Stimulated activated effector memory CD8-positive, alpha-beta T cell treated with anti-CD3 and anti-CD28 coated beads, Interleukin-12 subunit alpha, Interleukin-12 subunit beta, amount 100 ng/mL, for 72 hours (primary cell): ENCODE measurements at regions not wholly inside any gene's neighbourhood (a gene's known extent, or its start where the extent isn't known, plus 50 kb on each side); places are given as distances from the start of the nearest gene placed in this dataset.

Experiments used
- ATAC-seq: fragments of 150-1000 bp; cut with Tn5 transposase; 2 replicates; pipeline ENCODE4 v1.10.0; 2021
- DNase-seq, 2 donors: peaks; one replicate each; pipeline ENCODE4 v3.0.0; 2021 to 2022; ENCODE audit warnings: low spot score in 2 of 2
- H3K27ac Mint-ChIP-seq: one replicate; pipeline ENCODE4 v1.8.0; 2022; ENCODE audit warnings: mild to moderate bottlenecking, mixed read lengths
- H3K36me3 Mint-ChIP-seq: one replicate; pipeline ENCODE4 v1.8.0; 2022; ENCODE audit warnings: mild to moderate bottlenecking, mixed read lengths
- H3K4me1 Mint-ChIP-seq: one replicate; pipeline ENCODE4 v1.8.0; 2022; ENCODE audit warnings: mixed read lengths
- H3K4me3 Mint-ChIP-seq: one replicate; pipeline ENCODE4 v1.8.0; 2022; ENCODE audit warnings: mild to moderate bottlenecking, mixed read lengths
- H3K9me3 Mint-ChIP-seq: one replicate; pipeline ENCODE4 v1.8.0; 2022; ENCODE audit warnings: mixed read lengths

- no peak for ATAC-seq
- Mint-ChIP-seq H3K4me3 (no peak overlapping the region), H3K9me3 (no peaks in the 10 kb centered on the region), H3K27ac (no peak overlapping the region), H3K36me3 (no peaks in the 10 kb centered on the region), H3K4me1 (no peaks in the 10 kb centered on the region)
- DNase-seq: no peak
These were observed 137.1 kb downstream of the RPIA start for GRCh38 chr2:88828397-88829137.

- Mint-ChIP-seq H3K9me3 (no peaks in the 10 kb centered on the region), H3K4me1 (no peaks in the 10 kb centered on the region), H3K36me3 (no peaks in the 10 kb centered on the region), H3K27ac (no peak overlapping the region), H3K4me3 (no peak overlapping the region)
- ATAC-seq (no peak), DNase-seq (no peak)
These were observed 138.4 kb downstream of the RPIA start for GRCh38 chr2:88829607-88830463.

- ATAC-seq (no peak), DNase-seq (no peak)
- no peak overlapping the region for H3K27ac Mint-ChIP-seq
- H3K9me3 Mint-ChIP-seq: no peaks in the 10 kb centered on the region
- no peaks in the 10 kb centered on the region for H3K4me1 Mint-ChIP-seq
- H3K4me3 Mint-ChIP-seq: no peak overlapping the region
- H3K36me3 Mint-ChIP-seq: no peaks in the 10 kb centered on the region
These were observed 139.8 kb downstream of the RPIA start for GRCh38 chr2:88831071-88831791.

GRCh38 chr2:88831792-88832248, 140.3 kb downstream of the RPIA start:
- Mint-ChIP-seq H3K36me3 (no peaks in the 10 kb centered on the region), H3K9me3 (no peaks in the 10 kb centered on the region), H3K4me3 (no peak overlapping the region), H3K27ac (no peak overlapping the region), H3K4me1 (no peaks in the 10 kb centered on the region)
- peak; percentile 66 for ATAC-seq
- DNase-seq: peak; percentile 7 to 58

- no peak overlapping the region for H3K27ac Mint-ChIP-seq
- no peaks in the 10 kb centered on the region for H3K9me3 Mint-ChIP-seq
- H3K4me1 Mint-ChIP-seq: no peaks in the 10 kb centered on the region
- no peak overlapping the region for H3K4me3 Mint-ChIP-seq
- H3K36me3 Mint-ChIP-seq: no peaks in the 10 kb centered on the region
- ATAC-seq (peak; percentile 51), DNase-seq (no peak)
These were observed 141.0 kb downstream of the RPIA start for GRCh38 chr2:88832311-88832991.

GRCh38 chr2:88832992-88833389, 141.5 kb downstream of the RPIA start:
- ATAC-seq (no peak), DNase-seq (no peak)
- no peaks in the 10 kb centered on the region for H3K36me3 Mint-ChIP-seq
- H3K27ac Mint-ChIP-seq: no peak overlapping the region
- H3K4me1 Mint-ChIP-seq: no peaks in the 10 kb centered on the region
- H3K4me3 Mint-ChIP-seq: no peak overlapping the region
- no peaks in the 10 kb centered on the region for H3K9me3 Mint-ChIP-seq

- no peak for ATAC-seq
- no peak for DNase-seq
- H3K36me3 Mint-ChIP-seq: no peaks in the 10 kb centered on the region
- H3K27ac Mint-ChIP-seq: no peak overlapping the region
- H3K9me3 Mint-ChIP-seq: no peaks in the 10 kb centered on the region
- H3K4me1 Mint-ChIP-seq: no peaks in the 10 kb centered on the region
- H3K4me3 Mint-ChIP-seq: no peak overlapping the region
These were observed 142.9 kb downstream of the RPIA start for GRCh38 chr2:88834376-88834775.

GRCh38 chr2:88834866-88835265, 143.4 kb downstream of the RPIA start:
- Mint-ChIP-seq H3K27ac (no peak overlapping the region), H3K36me3 (no peaks in the 10 kb centered on the region), H3K4me3 (no peak overlapping the region), H3K9me3 (no peaks in the 10 kb centered on the region), H3K4me1 (no peaks in the 10 kb centered on the region)
- ATAC-seq (no peak), DNase-seq (no peak)

GRCh38 chr2:88835726-88836125, 144.3 kb downstream of the RPIA start:
- Mint-ChIP-seq H3K4me3 (no peak overlapping the region), H3K9me3 (no peaks in the 10 kb centered on the region), H3K27ac (no peak overlapping the region), H3K4me1 (no peaks in the 10 kb centered on the region), H3K36me3 (no peaks in the 10 kb centered on the region)
- DNase-seq (no peak), ATAC-seq (no peak)

GRCh38 chr2:88836351-88836750, 144.9 kb downstream of the RPIA start:
- H3K27ac Mint-ChIP-seq: peak overlapping the region; percentile 56
- H3K4me1 Mint-ChIP-seq: no peaks in the 10 kb centered on the region
- H3K4me3 Mint-ChIP-seq: no peak overlapping the region
- no peaks in the 10 kb centered on the region for H3K36me3 Mint-ChIP-seq
- ATAC-seq: no peak
- no peak for DNase-seq
- no peaks in the 10 kb centered on the region for H3K9me3 Mint-ChIP-seq

GRCh38 chr2:88837511-88838160, 146.2 kb downstream of the RPIA start:
- H3K9me3 Mint-ChIP-seq: no peaks in the 10 kb centered on the region
- H3K4me3 Mint-ChIP-seq: no peak overlapping the region
- no peaks in the 10 kb centered on the region for H3K36me3 Mint-ChIP-seq
- no peak overlapping the region for H3K27ac Mint-ChIP-seq
- DNase-seq: no peak
- ATAC-seq: no peak
- H3K4me1 Mint-ChIP-seq: no peaks in the 10 kb centered on the region

GRCh38 chr2:88838165-88838635, 146.7 kb downstream of the RPIA start:
- H3K27ac Mint-ChIP-seq: no peak overlapping the region
- H3K36me3 Mint-ChIP-seq: no peaks in the 10 kb centered on the region
- ATAC-seq (peak; percentile 37), DNase-seq (no peak)
- no peak overlapping the region for H3K4me3 Mint-ChIP-seq
- H3K9me3 Mint-ChIP-seq: no peaks in the 10 kb centered on the region
- H3K4me1 Mint-ChIP-seq: no peaks in the 10 kb centered on the region

- no peaks in the 10 kb centered on the region for H3K36me3 Mint-ChIP-seq
- ATAC-seq (no peak), DNase-seq (no peak)
- no peak overlapping the region for H3K4me3 Mint-ChIP-seq
- H3K9me3 Mint-ChIP-seq: no peaks in the 10 kb centered on the region
- no peak overlapping the region for H3K27ac Mint-ChIP-seq
- no peaks in the 10 kb centered on the region for H3K4me1 Mint-ChIP-seq
These were observed 149.9 kb downstream of the RPIA start for GRCh38 chr2:88841224-88841929.
